ENCODE measurements at regions not wholly inside any gene's neighbourhood (a gene's known extent, or its start where the extent isn't known, plus 50 kb on each side); places are given as distances from the start of the nearest gene placed in this dataset.

DNA sequence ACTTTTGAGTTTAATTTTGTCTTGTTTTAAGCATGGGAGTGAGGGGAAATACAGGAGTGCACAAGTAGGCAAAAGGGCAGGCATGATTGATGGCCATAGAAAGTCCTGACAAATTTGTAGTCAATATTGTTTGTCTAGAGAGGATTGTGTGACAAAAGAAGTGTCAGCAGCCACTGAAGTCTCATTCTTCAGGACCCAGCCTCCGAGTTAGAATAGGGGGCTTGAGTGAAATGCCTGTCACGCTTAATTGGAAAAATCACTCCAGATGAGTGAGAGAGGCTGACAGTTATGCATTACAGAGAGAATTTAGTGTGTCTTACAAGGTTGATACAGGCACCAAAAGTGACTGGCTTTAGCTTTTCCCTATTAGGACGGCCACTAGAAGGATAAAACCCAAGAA lies 81.9 kb upstream of the RPS23 start:
- Histone ChIP-seq H3K36me3 (ENCODE audit: control insufficient read depth, insufficient read depth, low read length) (no peaks in the 10 kb centered on the region), H3K27ac (ENCODE audit: low read depth, low read length) (no peak overlapping the region), H3K4me1 (ENCODE audit: control insufficient read depth, insufficient read depth, low read length) (no peaks in the 10 kb centered on the region), H3K9ac (ENCODE audit: low read depth, low read length) (no peak overlapping the region), H3K9me3 (ENCODE audit: control insufficient read depth, insufficient read depth, low read length) (no peaks in the 10 kb centered on the region), H3K4me3 (ENCODE audit: low read depth, low read length) (no peak overlapping the region), H3K27me3 (ENCODE audit: control insufficient read depth, insufficient read depth, low read length) (no peaks in the 10 kb centered on the region)

DNA sequence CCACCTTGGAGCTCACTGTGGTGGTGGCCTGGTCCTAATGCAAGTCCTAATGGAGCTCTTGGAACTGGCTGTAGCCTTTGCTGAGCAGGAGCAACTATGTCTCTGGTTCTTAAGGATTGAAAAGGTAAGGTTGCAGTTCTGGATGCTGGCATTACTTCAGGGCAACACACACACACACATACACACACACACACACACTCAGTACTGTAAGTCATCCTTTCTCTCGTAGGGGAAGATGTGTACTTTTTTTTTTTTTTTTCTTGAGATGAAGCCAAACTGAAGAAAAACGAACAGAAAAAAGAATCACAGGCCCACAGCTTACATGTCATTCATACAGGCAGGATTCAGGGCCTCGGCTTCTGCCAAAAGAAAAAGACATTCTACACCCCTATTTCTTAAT lies 81.1 kb upstream of the RPS23 start:
- Histone ChIP-seq H3K27ac (ENCODE audit: low read depth, low read length) (no peak overlapping the region), H3K9me3 (ENCODE audit: control insufficient read depth, insufficient read depth, low read length) (no peaks in the 10 kb centered on the region), H3K4me1 (ENCODE audit: control insufficient read depth, insufficient read depth, low read length) (no peaks in the 10 kb centered on the region), H3K4me3 (ENCODE audit: low read depth, low read length) (no peak overlapping the region), H3K27me3 (ENCODE audit: control insufficient read depth, insufficient read depth, low read length) (no peaks in the 10 kb centered on the region), H3K36me3 (ENCODE audit: control insufficient read depth, insufficient read depth, low read length) (no peaks in the 10 kb centered on the region), H3K9ac (ENCODE audit: low read depth, low read length) (no peak overlapping the region)

DNA sequence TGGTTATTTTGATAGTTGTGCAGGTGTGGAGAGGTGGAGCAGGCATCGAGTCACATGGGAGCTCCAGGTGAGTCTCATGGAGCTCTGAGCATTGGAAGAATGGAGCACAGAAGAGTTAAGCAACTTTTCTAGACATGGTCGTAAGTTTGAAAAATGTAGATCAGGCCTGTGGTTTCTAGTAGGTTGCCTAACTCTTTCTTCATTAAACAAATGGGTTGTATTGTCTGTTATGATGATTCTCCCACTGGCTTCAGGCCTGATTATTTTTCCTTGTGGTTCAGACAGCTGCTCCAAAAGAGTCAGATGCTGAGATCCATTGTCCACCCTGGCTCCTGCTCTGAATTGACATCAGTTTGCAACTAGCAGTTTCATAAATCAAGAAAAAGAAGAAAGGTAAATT lies 80.3 kb upstream of the RPS23 start:
- H3K9ac ChIP-seq (ENCODE audit: low read depth, low read length) = no peak overlapping the region

GRCh38 chr5:82356808-82357671 lies 78.9 kb upstream of the RPS23 start:
- H3K27me3 ChIP-seq (ENCODE audit: control insufficient read depth, insufficient read depth, low read length) = no peaks in the 10 kb centered on the region
- no peak overlapping the region for H3K9ac ChIP-seq (ENCODE audit: low read depth, low read length)
- no peaks in the 10 kb centered on the region for H3K4me1 ChIP-seq (ENCODE audit: control insufficient read depth, insufficient read depth, low read length)
- H3K36me3 ChIP-seq (ENCODE audit: control insufficient read depth, insufficient read depth, low read length) = no peaks in the 10 kb centered on the region
- no peak overlapping the region for H3K4me3 ChIP-seq (ENCODE audit: low read depth, low read length)
- no peak overlapping the region for H3K27ac ChIP-seq (ENCODE audit: low read depth, low read length)
- H3K9me3 ChIP-seq (ENCODE audit: control insufficient read depth, insufficient read depth, low read length) = no peaks in the 10 kb centered on the region

More for the DNA sequence above, 80.3 kb upstream of the RPS23 start:
- Histone ChIP-seq H3K27ac (ENCODE audit: low read depth, low read length) (no peak overlapping the region), H3K4me1 (ENCODE audit: control insufficient read depth, insufficient read depth, low read length) (no peaks in the 10 kb centered on the region), H3K36me3 (ENCODE audit: control insufficient read depth, insufficient read depth, low read length) (no peaks in the 10 kb centered on the region), H3K4me3 (ENCODE audit: low read depth, low read length) (no peak overlapping the region), H3K27me3 (ENCODE audit: control insufficient read depth, insufficient read depth, low read length) (no peaks in the 10 kb centered on the region), H3K9me3 (ENCODE audit: control insufficient read depth, insufficient read depth, low read length) (no peaks in the 10 kb centered on the region)

DNA sequence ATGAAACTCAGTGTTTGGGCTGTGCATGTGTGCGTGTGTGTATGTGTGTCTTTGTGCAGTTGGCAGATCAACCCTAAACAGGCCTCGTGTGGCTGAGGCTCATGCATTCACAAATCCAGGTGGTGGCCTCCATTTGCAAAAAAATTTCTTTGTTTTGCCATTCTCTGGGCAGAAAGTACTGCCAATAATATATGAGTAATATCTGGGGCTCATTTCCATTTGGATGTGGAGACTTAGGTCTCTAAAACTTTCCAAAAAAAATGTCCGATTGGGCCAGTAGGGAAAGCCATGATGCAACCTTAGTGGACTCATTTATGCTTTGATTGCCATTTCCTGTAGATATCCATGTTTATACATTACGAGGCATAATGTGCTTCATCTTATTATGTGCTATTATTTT lies 77.9 kb upstream of the RPS23 start:
- Histone ChIP-seq H3K9me3 (ENCODE audit: control insufficient read depth, insufficient read depth, low read length) (no peaks in the 10 kb centered on the region), H3K27ac (ENCODE audit: low read depth, low read length) (no peak overlapping the region), H3K9ac (ENCODE audit: low read depth, low read length) (no peak overlapping the region), H3K4me3 (ENCODE audit: low read depth, low read length) (no peak overlapping the region), H3K4me1 (ENCODE audit: control insufficient read depth, insufficient read depth, low read length) (no peaks in the 10 kb centered on the region), H3K36me3 (ENCODE audit: control insufficient read depth, insufficient read depth, low read length) (no peaks in the 10 kb centered on the region), H3K27me3 (ENCODE audit: control insufficient read depth, insufficient read depth, low read length) (no peaks in the 10 kb centered on the region)

GRCh38 chr5:82355496-82355895 lies 77.3 kb upstream of the RPS23 start:
- Histone ChIP-seq H3K4me1 (ENCODE audit: control insufficient read depth, insufficient read depth, low read length) (no peaks in the 10 kb centered on the region), H3K4me3 (ENCODE audit: low read depth, low read length) (no peak overlapping the region), H3K9me3 (ENCODE audit: control insufficient read depth, insufficient read depth, low read length) (no peaks in the 10 kb centered on the region), H3K27me3 (ENCODE audit: control insufficient read depth, insufficient read depth, low read length) (no peaks in the 10 kb centered on the region), H3K36me3 (ENCODE audit: control insufficient read depth, insufficient read depth, low read length) (no peaks in the 10 kb centered on the region), H3K9ac (ENCODE audit: low read depth, low read length) (no peak overlapping the region), H3K27ac (ENCODE audit: low read depth, low read length) (no peak overlapping the region)

DNA sequence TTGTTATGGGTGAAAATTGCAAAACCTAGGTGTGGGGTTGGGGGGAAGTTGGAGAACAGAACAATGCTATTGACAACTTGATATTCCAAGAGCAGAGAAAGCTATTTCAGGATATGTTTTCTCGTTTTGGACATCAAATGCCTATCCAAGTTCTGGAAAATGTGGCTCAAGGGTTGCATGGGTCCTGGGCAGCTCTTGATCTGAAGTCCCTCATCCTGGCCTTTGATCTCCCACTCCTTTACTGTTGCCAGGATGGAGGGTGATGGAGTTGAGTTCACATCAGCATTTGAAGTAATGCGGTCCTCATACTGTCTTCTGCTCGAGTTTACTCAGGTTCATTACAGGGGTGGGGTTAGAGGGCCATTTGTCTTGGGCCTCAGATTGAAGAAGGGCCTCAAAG lies 76.9 kb upstream of the RPS23 start:
- Histone ChIP-seq H3K4me1 (ENCODE audit: control insufficient read depth, insufficient read depth, low read length) (no peaks in the 10 kb centered on the region), H3K9ac (ENCODE audit: low read depth, low read length) (no peak overlapping the region), H3K27ac (ENCODE audit: low read depth, low read length) (no peak overlapping the region), H3K27me3 (ENCODE audit: control insufficient read depth, insufficient read depth, low read length) (no peaks in the 10 kb centered on the region), H3K4me3 (ENCODE audit: low read depth, low read length) (no peak overlapping the region), H3K9me3 (ENCODE audit: control insufficient read depth, insufficient read depth, low read length) (no peaks in the 10 kb centered on the region), H3K36me3 (ENCODE audit: control insufficient read depth, insufficient read depth, low read length) (no peaks in the 10 kb centered on the region)

DNA sequence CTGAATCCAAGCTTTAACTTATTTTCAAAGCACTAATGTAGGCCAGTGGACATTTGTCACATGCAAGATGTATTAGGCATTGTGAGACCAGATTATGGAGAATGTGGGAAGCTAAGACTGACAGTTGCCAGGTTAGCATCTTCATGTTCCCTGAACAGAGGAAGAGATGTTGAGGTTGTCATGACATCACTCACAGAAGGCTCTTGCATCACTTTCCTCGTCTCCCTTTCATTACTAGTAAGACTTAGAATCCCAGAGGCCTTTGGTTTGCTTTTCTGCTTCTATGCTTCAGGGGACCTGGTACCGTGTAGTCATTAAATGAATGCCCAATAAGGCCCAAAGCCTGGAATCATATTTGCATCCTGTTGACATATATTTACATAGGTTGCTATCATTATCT lies 76.4 kb upstream of the RPS23 start:
- no peak overlapping the region for H3K9ac ChIP-seq (ENCODE audit: low read depth, low read length)
- H3K4me1 ChIP-seq (ENCODE audit: control insufficient read depth, insufficient read depth, low read length) = no peaks in the 10 kb centered on the region
- no peak overlapping the region for H3K27ac ChIP-seq (ENCODE audit: low read depth, low read length)
- no peaks in the 10 kb centered on the region for H3K9me3 ChIP-seq (ENCODE audit: control insufficient read depth, insufficient read depth, low read length)
- no peaks in the 10 kb centered on the region for H3K27me3 ChIP-seq (ENCODE audit: control insufficient read depth, insufficient read depth, low read length)
- H3K36me3 ChIP-seq (ENCODE audit: control insufficient read depth, insufficient read depth, low read length) = no peaks in the 10 kb centered on the region
- H3K4me3 ChIP-seq (ENCODE audit: low read depth, low read length) = no peak overlapping the region

- H3K36me3 ChIP-seq (ENCODE audit: control insufficient read depth, insufficient read depth, low read length) = no peaks in the 10 kb centered on the region
- H3K27ac ChIP-seq (ENCODE audit: low read depth, low read length) = no peak overlapping the region
- no peaks in the 10 kb centered on the region for H3K27me3 ChIP-seq (ENCODE audit: control insufficient read depth, insufficient read depth, low read length)
- H3K9ac ChIP-seq (ENCODE audit: low read depth, low read length) = no peak overlapping the region
- no peaks in the 10 kb centered on the region for H3K9me3 ChIP-seq (ENCODE audit: control insufficient read depth, insufficient read depth, low read length)
- no peak overlapping the region for H3K4me3 ChIP-seq (ENCODE audit: low read depth, low read length)
- H3K4me1 ChIP-seq (ENCODE audit: control insufficient read depth, insufficient read depth, low read length) = no peaks in the 10 kb centered on the region
Measured at GRCh38 chr5:82353522-82353921, 75.4 kb upstream of the RPS23 start.

GRCh38 chr5:82352146-82352791 lies 74.1 kb upstream of the RPS23 start:
- no peak overlapping the region for H3K9ac ChIP-seq (ENCODE audit: low read depth, low read length)
- H3K4me1 ChIP-seq (ENCODE audit: control insufficient read depth, insufficient read depth, low read length) = no peaks in the 10 kb centered on the region
- no peaks in the 10 kb centered on the region for H3K36me3 ChIP-seq (ENCODE audit: control insufficient read depth, insufficient read depth, low read length)
- H3K27me3 ChIP-seq (ENCODE audit: control insufficient read depth, insufficient read depth, low read length) = no peaks in the 10 kb centered on the region
- no peaks in the 10 kb centered on the region for H3K9me3 ChIP-seq (ENCODE audit: control insufficient read depth, insufficient read depth, low read length)
- no peak overlapping the region for H3K4me3 ChIP-seq (ENCODE audit: low read depth, low read length)
- no peak overlapping the region for H3K27ac ChIP-seq (ENCODE audit: low read depth, low read length)

DNA sequence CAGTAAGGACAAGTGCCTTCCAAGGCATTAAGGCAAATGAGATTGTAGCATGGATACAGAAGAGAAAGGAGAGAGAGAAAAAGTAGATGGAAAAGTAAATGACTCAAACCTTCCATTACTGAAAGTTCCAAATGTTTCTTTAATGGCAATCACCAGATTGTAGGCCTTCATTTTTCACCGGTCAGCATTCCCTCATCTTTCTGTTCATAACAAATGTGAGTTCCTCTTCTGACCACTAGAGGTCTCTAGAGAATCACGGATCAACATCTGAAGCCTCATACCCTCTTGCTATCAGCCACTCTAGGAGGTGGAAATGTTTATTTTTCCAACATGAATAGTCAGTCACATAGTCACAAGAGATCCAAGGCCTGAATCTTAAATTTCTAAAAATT lies 73.6 kb upstream of the RPS23 start:
- Histone ChIP-seq H3K36me3 (ENCODE audit: control insufficient read depth, insufficient read depth, low read length) (no peaks in the 10 kb centered on the region), H3K9ac (ENCODE audit: low read depth, low read length) (no peak overlapping the region), H3K4me1 (ENCODE audit: control insufficient read depth, insufficient read depth, low read length) (no peaks in the 10 kb centered on the region), H3K27me3 (ENCODE audit: control insufficient read depth, insufficient read depth, low read length) (no peaks in the 10 kb centered on the region), H3K4me3 (ENCODE audit: low read depth, low read length) (no peak overlapping the region), H3K27ac (ENCODE audit: low read depth, low read length) (no peak overlapping the region), H3K9me3 (ENCODE audit: control insufficient read depth, insufficient read depth, low read length) (no peaks in the 10 kb centered on the region)
